ENCODE measurements at regions not wholly inside any gene's neighbourhood (a gene's known extent, or its start where the extent isn't known, plus 50 kb on each side); places are given as distances from the start of the nearest gene placed in this dataset.
"Not testable (repeated sequence)": the region's sequence is repeated elsewhere in the genome, so short reads cannot be mapped to it uniquely, and the experiment has no call there.

DNA sequence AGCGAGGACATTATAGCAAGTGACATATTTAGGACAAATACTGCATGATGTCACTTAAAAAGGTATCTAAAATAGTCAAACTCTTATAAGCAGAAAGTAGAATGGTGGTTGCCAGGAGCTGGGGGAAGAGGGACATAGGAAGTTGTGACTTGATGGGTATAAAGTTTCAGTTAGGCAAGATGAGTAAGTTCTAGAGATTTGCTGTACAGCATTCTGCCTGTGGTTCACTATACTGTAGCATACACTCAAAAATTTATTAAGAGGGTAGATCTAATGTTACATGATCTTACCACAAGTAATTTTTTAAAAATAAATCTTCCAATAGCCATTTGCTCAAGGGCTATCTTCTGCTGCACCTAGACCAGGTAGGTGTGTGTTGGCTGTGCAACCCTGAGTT is 78.1 kb upstream of the NPAS2 start:
- DNase-seq (ENCODE audit: low spot score): no peak

- peak; percentile 80 for DNase-seq (ENCODE audit: low spot score)
These were observed 77.4 kb upstream of the NPAS2 start for GRCh38 chr2:100742277-100743254.

- DNase-seq (ENCODE audit: low spot score): no peak
These were observed 76.2 kb upstream of the NPAS2 start for GRCh38 chr2:100743741-100744140.

GRCh38 chr2:100744184-100744583 is 75.8 kb upstream of the NPAS2 start:
- no peak for DNase-seq (ENCODE audit: low spot score)

- DNase-seq (ENCODE audit: low spot score): no peak
These were observed 75.3 kb upstream of the NPAS2 start for GRCh38 chr2:100744589-100744988.

DNA sequence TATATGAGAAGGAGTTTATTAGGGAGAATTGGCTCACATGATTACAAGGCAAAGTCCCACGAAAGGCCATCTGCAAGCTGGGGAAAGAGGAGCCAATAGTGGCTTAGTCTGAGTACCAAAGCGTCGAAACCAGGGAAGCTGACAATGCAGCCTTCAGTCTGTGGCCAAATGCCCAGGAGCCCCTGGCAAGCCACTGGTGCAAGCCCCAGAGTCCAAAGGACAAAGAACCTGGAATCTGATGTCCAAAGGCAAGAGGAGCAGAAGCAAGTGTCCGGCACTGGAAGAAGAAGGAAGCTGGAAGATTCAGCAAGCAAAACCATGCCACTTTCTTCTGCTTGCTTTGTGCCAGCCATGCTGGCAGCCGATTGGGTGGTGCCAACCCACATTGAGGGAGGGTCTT is 74.3 kb upstream of the NPAS2 start:
- DNase-seq (ENCODE audit: low spot score): no peak

DNA sequence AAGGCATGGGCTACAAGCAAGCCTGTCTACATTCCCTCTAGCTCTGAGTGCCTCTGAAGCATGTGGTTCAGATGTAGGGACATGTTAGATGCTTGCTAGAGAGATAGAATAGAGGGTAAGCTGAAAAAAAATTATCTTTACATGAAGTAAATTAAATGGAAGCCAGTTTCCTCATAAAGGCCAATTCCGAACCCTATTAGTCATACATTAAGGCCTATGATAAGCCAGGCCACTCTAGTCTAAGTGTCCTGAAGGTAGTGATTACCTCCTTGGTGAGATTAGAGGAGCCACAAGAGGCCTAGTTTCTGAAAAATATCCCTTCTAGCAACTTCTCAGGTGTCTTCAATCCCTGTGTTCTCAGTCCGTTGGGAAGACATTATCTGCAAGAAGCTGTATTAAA is 72.4 kb upstream of the NPAS2 start:
- DNase-seq (ENCODE audit: low spot score): no peak

DNA sequence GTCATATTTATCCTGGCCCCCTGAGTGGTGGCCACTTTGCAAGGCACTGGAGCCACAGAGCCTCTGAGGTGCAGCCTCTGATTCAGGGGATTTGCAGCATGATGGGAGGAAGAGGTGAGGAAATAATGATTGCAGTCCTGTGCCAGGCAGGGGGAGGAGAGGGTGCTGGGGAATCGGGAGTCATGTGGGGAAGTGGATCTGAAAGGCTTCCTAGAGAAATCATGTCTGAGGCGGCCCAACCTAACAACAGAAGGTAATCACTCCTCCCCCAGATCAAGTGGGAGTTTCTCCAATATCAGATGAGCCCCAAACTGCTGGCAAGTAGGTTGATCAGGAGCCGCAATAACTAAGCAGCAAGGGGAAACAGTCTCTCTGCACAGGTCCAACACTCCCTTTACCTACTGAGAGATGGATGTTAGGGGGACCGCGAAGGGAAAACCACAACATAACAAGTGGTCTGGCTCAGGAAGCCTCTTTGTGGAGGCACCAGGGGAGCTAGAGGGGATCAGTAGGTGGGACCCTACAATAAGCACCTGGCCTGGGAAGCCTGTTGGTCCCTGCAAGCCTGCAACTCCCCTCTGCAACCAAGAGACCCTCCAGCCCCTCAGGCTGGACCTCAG is 71.8 kb upstream of the NPAS2 start:
- DNase-seq (ENCODE audit: low spot score): no peak

DNA sequence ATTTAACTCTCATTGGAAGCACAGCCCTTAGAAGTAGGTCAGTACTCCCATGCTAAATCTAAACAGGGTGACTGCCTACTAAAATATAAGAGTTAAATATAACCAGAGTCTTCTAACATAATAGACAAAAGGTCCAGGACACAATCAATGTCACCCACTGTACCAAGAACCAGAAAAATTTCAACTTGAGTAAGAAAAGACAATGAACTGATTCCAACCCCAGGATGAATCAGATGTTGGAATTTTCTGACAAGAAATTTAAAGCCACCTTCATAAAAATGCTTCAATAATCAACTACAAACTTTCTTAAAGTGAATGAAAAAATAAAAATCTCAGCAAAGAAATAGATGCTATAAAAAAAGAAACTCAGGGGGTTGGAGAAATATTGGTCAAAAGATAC is 71.3 kb upstream of the NPAS2 start:
- DNase-seq (ENCODE audit: low spot score): no peak

DNA sequence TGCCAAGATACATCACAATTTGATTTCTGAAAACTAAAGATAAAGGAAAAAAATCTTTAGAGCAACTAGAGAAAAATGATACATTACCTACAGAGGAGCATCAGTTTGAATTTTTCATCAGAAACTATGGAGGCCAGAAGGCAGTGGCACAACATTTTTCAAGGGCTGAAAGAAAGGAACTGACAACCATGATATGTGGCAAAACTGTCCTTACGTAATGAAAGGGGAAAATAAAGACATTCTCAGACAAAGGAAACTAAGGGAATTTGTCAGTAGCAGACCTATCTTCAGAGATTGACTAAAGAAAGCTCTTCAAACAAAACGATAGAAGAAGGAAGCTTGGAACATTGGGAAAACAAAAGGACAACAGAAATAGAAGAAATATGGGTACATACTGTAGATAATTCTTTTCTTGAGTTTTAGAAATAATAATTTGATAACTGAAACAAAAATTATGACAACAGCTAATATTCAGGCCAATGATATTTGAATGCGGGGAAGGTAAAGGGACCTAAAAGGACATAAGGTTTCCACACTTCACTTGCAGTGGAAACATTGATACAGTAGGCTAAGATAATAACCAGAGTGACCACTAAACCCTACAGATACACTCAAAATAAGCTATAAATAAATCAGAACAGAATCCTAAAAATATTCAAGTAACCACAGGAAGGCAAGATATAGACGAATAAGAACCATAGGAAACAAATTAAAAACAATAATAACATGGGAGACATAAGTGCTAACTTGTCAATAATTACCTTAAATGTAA is 70.0 kb upstream of the NPAS2 start:
- no peak for DNase-seq (ENCODE audit: low spot score)

DNA sequence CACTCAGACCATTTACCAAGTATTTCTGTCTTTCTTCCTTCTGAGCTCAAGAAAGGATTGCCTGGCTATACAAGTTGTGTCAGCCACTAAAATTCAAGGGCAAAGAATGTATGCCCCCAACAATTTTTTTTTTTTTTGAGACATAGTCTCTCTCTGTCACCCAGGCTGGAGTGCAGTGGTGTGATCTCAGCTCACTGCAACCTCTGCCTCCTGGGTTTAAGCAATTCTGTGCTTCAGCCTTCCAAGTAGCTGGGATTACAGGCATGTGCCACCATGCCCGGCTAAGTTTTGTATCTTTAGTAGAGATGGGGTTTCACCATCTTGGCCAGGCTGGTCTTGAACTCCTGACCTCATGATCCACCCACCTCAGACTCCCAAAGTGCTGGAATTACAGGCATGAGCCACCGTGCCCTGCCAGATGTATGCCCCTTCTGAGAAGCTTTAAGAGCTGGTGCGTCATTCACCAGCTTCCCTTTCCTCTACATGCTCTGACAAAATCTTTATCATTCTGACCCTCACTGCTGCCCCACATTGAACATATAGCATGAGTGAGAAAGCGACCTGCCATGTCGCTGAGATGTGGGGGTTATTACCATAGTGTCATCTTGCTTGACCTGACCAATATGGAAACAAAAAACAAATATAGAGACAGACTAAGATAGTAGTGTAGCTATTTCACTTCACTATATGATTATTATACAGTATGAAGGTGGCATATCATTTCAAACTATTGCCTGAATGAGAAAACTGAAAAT is 67.9 kb upstream of the NPAS2 start:
- not testable (repeated sequence) for DNase-seq (ENCODE audit: low spot score)

- DNase-seq (ENCODE audit: low spot score): peak; percentile 79
These were observed 67.2 kb upstream of the NPAS2 start for GRCh38 chr2:100752628-100753333.

DNA sequence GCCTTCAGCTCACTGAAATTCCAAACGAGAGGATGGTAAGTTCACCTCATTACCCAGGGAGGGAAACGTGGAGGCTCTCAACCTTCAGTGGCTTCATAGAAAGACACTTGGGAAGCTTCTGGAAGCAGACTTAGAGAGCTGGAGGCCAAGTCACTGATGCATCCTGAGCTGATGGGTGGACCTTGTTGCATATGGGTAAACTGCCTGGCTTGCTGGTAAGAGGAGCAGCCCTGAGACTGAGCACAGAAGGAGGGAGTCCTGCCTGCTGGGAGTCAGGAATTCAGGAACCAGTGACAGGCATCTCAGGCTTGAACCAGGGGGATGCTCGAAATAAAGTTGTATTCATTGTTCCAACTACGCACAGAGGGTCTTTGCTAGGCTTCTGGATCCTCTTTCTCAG is 66.5 kb upstream of the NPAS2 start:
- DNase-seq (ENCODE audit: low spot score): no peak

GRCh38 chr2:100753881-100754280 is 66.1 kb upstream of the NPAS2 start:
- DNase-seq (ENCODE audit: low spot score): no peak

GRCh38 chr2:100754951-100755350 is 65.0 kb upstream of the NPAS2 start:
- no peak for DNase-seq (ENCODE audit: low spot score)

DNA sequence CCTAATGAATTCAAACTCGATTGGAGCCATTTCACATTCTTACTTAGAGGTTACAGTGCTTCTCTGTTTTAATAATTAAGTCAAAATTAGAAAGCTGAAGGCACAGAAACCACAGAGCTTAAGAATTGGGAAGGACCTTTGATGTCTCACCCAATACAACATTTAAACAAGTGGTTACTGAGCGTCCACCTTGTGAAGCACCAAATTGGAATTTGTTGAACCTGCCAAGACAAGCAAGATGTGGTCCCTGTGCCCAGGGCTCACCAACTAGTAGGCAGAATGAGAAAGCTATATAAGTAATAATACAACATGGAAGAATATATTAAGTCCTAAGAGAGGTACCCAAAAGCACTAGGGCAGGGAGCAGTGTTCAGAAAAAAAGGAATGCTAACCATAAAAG is 64.5 kb upstream of the NPAS2 start:
- no peak for DNase-seq (ENCODE audit: low spot score)

- DNase-seq (ENCODE audit: low spot score): no peak
These were observed 63.2 kb upstream of the NPAS2 start for GRCh38 chr2:100756704-100757103.

DNA sequence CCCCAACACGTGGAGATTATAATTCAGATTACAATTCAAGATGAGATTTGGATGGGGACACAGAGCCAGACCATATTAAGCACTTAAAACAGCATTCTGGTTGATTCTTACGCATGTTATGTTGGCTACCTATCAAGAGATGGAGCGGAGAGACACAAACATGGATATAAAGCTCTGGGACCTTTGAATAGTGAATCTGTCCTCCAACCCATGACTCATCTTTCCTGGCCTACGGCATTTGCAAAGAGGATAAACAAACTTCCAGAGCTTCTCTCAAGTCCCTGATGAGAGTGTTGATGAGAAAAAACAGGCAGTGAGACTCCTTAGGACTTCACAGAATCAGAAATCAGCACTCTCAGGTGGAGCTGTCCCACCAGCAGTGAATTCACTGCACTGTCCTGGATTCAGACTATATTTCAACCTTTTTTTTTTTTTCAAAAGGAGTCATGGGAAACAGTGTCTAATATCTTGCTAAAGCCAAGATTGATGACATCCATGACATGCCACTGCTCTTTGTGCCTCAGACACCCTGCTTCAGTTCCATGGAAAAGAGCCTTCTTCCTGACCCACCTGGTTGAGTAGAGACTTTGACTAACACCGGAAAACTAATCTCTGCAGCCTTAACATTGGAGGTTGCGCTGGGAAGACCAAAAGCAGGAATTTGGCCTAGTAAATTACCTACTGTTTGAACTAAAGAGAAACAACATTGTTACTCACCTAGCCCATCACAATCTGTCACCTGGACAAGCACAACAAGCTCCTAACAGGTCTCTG is 62.1 kb upstream of the NPAS2 start:
- DNase-seq (ENCODE audit: low spot score): peak; percentile 61

DNA sequence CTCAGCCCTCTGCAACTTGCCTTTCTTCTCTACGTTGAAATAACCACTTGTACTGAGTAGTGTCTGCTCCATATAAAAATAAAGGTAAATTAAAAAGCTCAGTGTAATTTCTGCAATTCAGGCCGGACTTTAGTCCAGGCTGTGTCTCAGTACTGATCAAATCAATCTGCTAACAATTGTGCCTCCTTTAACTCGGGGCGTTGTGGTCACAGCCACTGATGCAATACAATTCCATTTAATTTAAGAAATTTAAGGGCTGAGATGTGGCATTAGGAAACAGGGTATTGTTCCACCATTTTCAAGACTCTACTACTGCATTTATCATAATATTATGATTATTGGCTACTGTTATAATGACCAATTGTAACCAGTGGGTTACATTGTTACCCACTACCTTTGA is 60.0 kb upstream of the NPAS2 start:
- DNase-seq (ENCODE audit: low spot score): no peak

- DNase-seq (ENCODE audit: low spot score): no peak
These were observed 58.6 kb upstream of the NPAS2 start for GRCh38 chr2:100761365-100761764.

- DNase-seq (ENCODE audit: low spot score): no peak
These were observed 55.5 kb upstream of the NPAS2 start for GRCh38 chr2:100764430-100764829.

Measured in GM03348 (cell line).